ENCODE measurements at regions not wholly inside any gene's neighbourhood (a gene's known extent, or its start where the extent isn't known, plus 50 kb on each side); places are given as distances from the start of the nearest gene placed in this dataset.

- Histone ChIP-seq H3K27ac (ENCODE audit: low read length, poor library complexity, severe bottlenecking) (no peak overlapping the region), H2BK15ac (ENCODE audit: low read depth, poor library complexity, severe bottlenecking) (no peak overlapping the region), H2BK5ac (ENCODE audit: low read depth, low read length, poor library complexity, severe bottlenecking) (no peak overlapping the region), H4K8ac (ENCODE audit: low read length) (no peak overlapping the region), H2BK12ac (ENCODE audit: low read length in 2 of 2) (no peak overlapping the region), H3K9ac (ENCODE audit: low read length) (no peak overlapping the region), H2AFZ (ENCODE audit: low read depth, low read length) (no peak overlapping the region), H3K4me3 (ENCODE audit: insufficient read depth in 1 of 2, low read depth in 1 of 2, low read length in 2 of 2) (no peak overlapping the region), H2BK120ac (ENCODE audit: low read depth, low read length) (no peak overlapping the region), H2AK5ac (ENCODE audit: low read length, severe bottlenecking) (no peak overlapping the region), H3K4me1 (ENCODE audit: control insufficient read depth, insufficient read depth, low read depth, low read length) (no peaks in the 10 kb centered on the region), H3K14ac (ENCODE audit: low read length in 2 of 2) (no peak overlapping the region), H3K4me2 (ENCODE audit: low read length, poor library complexity, severe bottlenecking) (no peak overlapping the region), H3K79me1 (replicated peaks; ENCODE audit: low read length, poor library complexity, severe bottlenecking) (no peaks in the 10 kb centered on the region), H3K27me3 (ENCODE audit: control insufficient read depth in 1 of 2, insufficient read depth in 1 of 2, low read length in 2 of 2) (no peaks in the 10 kb centered on the region), H4K91ac (ENCODE audit: low read length) (no peak overlapping the region), H3K9me3 (ENCODE audit: control insufficient read depth, low read length) (peaks cover 26% of the 10 kb centered on the region), H3K4ac (ENCODE audit: low read depth in 1 of 2, low read length in 2 of 2) (no peak overlapping the region), H3K23ac (ENCODE audit: low read length in 2 of 2) (no peak overlapping the region), H3K36me3 (ENCODE audit: control insufficient read depth in 1 of 2, insufficient read depth in 2 of 2, low read depth in 1 of 2, low read length in 2 of 2) (no peaks in the 10 kb centered on the region), H3K18ac (ENCODE audit: low read depth in 1 of 2, low read length in 2 of 2) (no peak overlapping the region)
- WGBS: 85% methylated on average over 2 of the region's 3 CpGs
- no peak for DNase-seq
These were observed 196.1 kb upstream of the ZEB2 start for GRCh38 chr2:144715992-144716391.

- WGBS: no CpG with 5 or more reads among the region's 1 CpG
- Histone ChIP-seq H4K8ac (ENCODE audit: low read length) (no peak overlapping the region), H2AFZ (ENCODE audit: low read depth, low read length) (no peak overlapping the region)
These were observed 193.5 kb upstream of the ZEB2 start for GRCh38 chr2:144713410-144713809.

GRCh38 chr2:144712550-144712940 is 192.6 kb upstream of the ZEB2 start:
- no peaks in the 10 kb centered on the region for H3K79me1 ChIP-seq (replicated peaks; ENCODE audit: low read length, poor library complexity, severe bottlenecking)
- H3K27ac ChIP-seq (ENCODE audit: low read length, poor library complexity, severe bottlenecking): no peak overlapping the region
- no peak overlapping the region for H2BK12ac ChIP-seq (ENCODE audit: low read length in 2 of 2)
- peaks cover 10% of the 10 kb centered on the region for H3K9me3 ChIP-seq (ENCODE audit: control insufficient read depth, low read length)
- H2BK5ac ChIP-seq (ENCODE audit: low read depth, low read length, poor library complexity, severe bottlenecking): no peak overlapping the region
- H3K4me3 ChIP-seq (ENCODE audit: insufficient read depth in 1 of 2, low read depth in 1 of 2, low read length in 2 of 2): no peak overlapping the region
- H4K91ac ChIP-seq (ENCODE audit: low read length): no peak overlapping the region
- no peak overlapping the region for H2AFZ ChIP-seq (ENCODE audit: low read depth, low read length)
- no peak overlapping the region for H3K14ac ChIP-seq (ENCODE audit: low read length in 2 of 2)
- no peak overlapping the region for H2BK15ac ChIP-seq (ENCODE audit: low read depth, poor library complexity, severe bottlenecking)
- no peak overlapping the region for H3K18ac ChIP-seq (ENCODE audit: low read depth in 1 of 2, low read length in 2 of 2)
- H3K9ac ChIP-seq (ENCODE audit: low read length): no peak overlapping the region
- H2BK120ac ChIP-seq (ENCODE audit: low read depth, low read length): no peak overlapping the region
- no peak for DNase-seq
- no peaks in the 10 kb centered on the region for H3K4me1 ChIP-seq (ENCODE audit: control insufficient read depth, insufficient read depth, low read depth, low read length)
- H3K4me2 ChIP-seq (ENCODE audit: low read length, poor library complexity, severe bottlenecking): no peak overlapping the region
- H2AK5ac ChIP-seq (ENCODE audit: low read length, severe bottlenecking): no peak overlapping the region
- no peaks in the 10 kb centered on the region for H3K27me3 ChIP-seq (ENCODE audit: control insufficient read depth in 1 of 2, insufficient read depth in 1 of 2, low read length in 2 of 2)
- H4K8ac ChIP-seq (ENCODE audit: low read length): no peak overlapping the region
- no peaks in the 10 kb centered on the region for H3K36me3 ChIP-seq (ENCODE audit: control insufficient read depth in 1 of 2, insufficient read depth in 2 of 2, low read depth in 1 of 2, low read length in 2 of 2)
- no CpG with 5 or more reads among the region's 1 CpG for WGBS
- no peak overlapping the region for H3K4ac ChIP-seq (ENCODE audit: low read depth in 1 of 2, low read length in 2 of 2)
- no peak overlapping the region for H3K23ac ChIP-seq (ENCODE audit: low read length in 2 of 2)

More at GRCh38 chr2:144713410-144713809, 193.5 kb upstream of the ZEB2 start:
- Histone ChIP-seq H2AK5ac (ENCODE audit: low read length, severe bottlenecking) (no peak overlapping the region), H3K4me3 (ENCODE audit: insufficient read depth in 1 of 2, low read depth in 1 of 2, low read length in 2 of 2) (no peak overlapping the region), H2BK15ac (ENCODE audit: low read depth, poor library complexity, severe bottlenecking) (no peak overlapping the region), H2BK120ac (ENCODE audit: low read depth, low read length) (no peak overlapping the region), H2BK12ac (ENCODE audit: low read length in 2 of 2) (no peak overlapping the region), H3K4me1 (ENCODE audit: control insufficient read depth, insufficient read depth, low read depth, low read length) (no peaks in the 10 kb centered on the region), H3K36me3 (ENCODE audit: control insufficient read depth in 1 of 2, insufficient read depth in 2 of 2, low read depth in 1 of 2, low read length in 2 of 2) (no peaks in the 10 kb centered on the region), H3K23ac (ENCODE audit: low read length in 2 of 2) (no peak overlapping the region), H3K4ac (ENCODE audit: low read depth in 1 of 2, low read length in 2 of 2) (no peak overlapping the region), H3K27ac (ENCODE audit: low read length, poor library complexity, severe bottlenecking) (no peak overlapping the region), H3K79me1 (replicated peaks; ENCODE audit: low read length, poor library complexity, severe bottlenecking) (no peaks in the 10 kb centered on the region), H2BK5ac (ENCODE audit: low read depth, low read length, poor library complexity, severe bottlenecking) (no peak overlapping the region), H3K9ac (ENCODE audit: low read length) (no peak overlapping the region), H3K18ac (ENCODE audit: low read depth in 1 of 2, low read length in 2 of 2) (no peak overlapping the region), H3K14ac (ENCODE audit: low read length in 2 of 2) (no peak overlapping the region), H3K27me3 (ENCODE audit: control insufficient read depth in 1 of 2, insufficient read depth in 1 of 2, low read length in 2 of 2) (no peaks in the 10 kb centered on the region), H4K91ac (ENCODE audit: low read length) (no peak overlapping the region), H3K4me2 (ENCODE audit: low read length, poor library complexity, severe bottlenecking) (no peak overlapping the region), H3K9me3 (ENCODE audit: control insufficient read depth, low read length) (peaks cover 18% of the 10 kb centered on the region)
- no peak for DNase-seq

- no peaks in the 10 kb centered on the region for H3K27me3 ChIP-seq (ENCODE audit: control insufficient read depth in 1 of 2, insufficient read depth in 1 of 2, low read length in 2 of 2)
- peak overlapping the region; percentile 34 for H2BK120ac ChIP-seq (ENCODE audit: low read depth, low read length)
- no peak overlapping the region for H3K14ac ChIP-seq (ENCODE audit: low read length in 2 of 2)
- peaks cover 3% of the 10 kb centered on the region for H3K9me3 ChIP-seq (ENCODE audit: control insufficient read depth, low read length)
- no peaks in the 10 kb centered on the region for H3K36me3 ChIP-seq (ENCODE audit: control insufficient read depth in 1 of 2, insufficient read depth in 2 of 2, low read depth in 1 of 2, low read length in 2 of 2)
- H2BK12ac ChIP-seq (ENCODE audit: low read length in 2 of 2): no peak overlapping the region
- no peaks in the 10 kb centered on the region for H3K79me1 ChIP-seq (replicated peaks; ENCODE audit: low read length, poor library complexity, severe bottlenecking)
- no peak overlapping the region for H2BK5ac ChIP-seq (ENCODE audit: low read depth, low read length, poor library complexity, severe bottlenecking)
- no peak overlapping the region for H2BK15ac ChIP-seq (ENCODE audit: low read depth, poor library complexity, severe bottlenecking)
- no peak overlapping the region for H3K23ac ChIP-seq (ENCODE audit: low read length in 2 of 2)
- no peak overlapping the region for H2AFZ ChIP-seq (ENCODE audit: low read depth, low read length)
- H4K8ac ChIP-seq (ENCODE audit: low read length): no peak overlapping the region
- H2AK5ac ChIP-seq (ENCODE audit: low read length, severe bottlenecking): no peak overlapping the region
- no peaks in the 10 kb centered on the region for H3K4me1 ChIP-seq (ENCODE audit: control insufficient read depth, insufficient read depth, low read depth, low read length)
- H3K9ac ChIP-seq (ENCODE audit: low read length): no peak overlapping the region
- WGBS: 94% methylated on average over 4 of the region's 7 CpGs
- H3K4me3 ChIP-seq (ENCODE audit: insufficient read depth in 1 of 2, low read depth in 1 of 2, low read length in 2 of 2): no peak overlapping the region
- DNase-seq: no peak
- no peak overlapping the region for H3K27ac ChIP-seq (ENCODE audit: low read length, poor library complexity, severe bottlenecking)
- H3K18ac ChIP-seq (ENCODE audit: low read depth in 1 of 2, low read length in 2 of 2): no peak overlapping the region
- H3K4ac ChIP-seq (ENCODE audit: low read depth in 1 of 2, low read length in 2 of 2): no peak overlapping the region
- no peak overlapping the region for H4K91ac ChIP-seq (ENCODE audit: low read length)
- H3K4me2 ChIP-seq (ENCODE audit: low read length, poor library complexity, severe bottlenecking): no peak overlapping the region
These were observed 192.0 kb upstream of the ZEB2 start for GRCh38 chr2:144711630-144712549.
